SK-N-SH treated with all-trans-retinoic acid at 6 μM for 48 hours (cell line): ENCODE measurements at regions not wholly inside any gene's neighbourhood (a gene's known extent, or its start where the extent isn't known, plus 50 kb on each side); places are given as distances from the start of the nearest gene placed in this dataset.
"Not testable (repeated sequence)": the region's sequence is repeated elsewhere in the genome, so short reads cannot be mapped to it uniquely, and the experiment has no call there.

Experiments
- ATAC-seq: fragments of 200-7000 bp; cut with Tn5 transposase; 3 replicates; pipeline ENCODE4 v1.9.1; 2020; ENCODE audit warnings: mild to moderate bottlenecking, moderate library complexity
- ARNTL ChIP-seq: fragments of 450-650 bp; formaldehyde crosslinking; IDR thresholded peaks from 2 replicates; pipeline ENCODE4 v1.5.0; 2020; ENCODE audit warnings: low read depth, mild to moderate bottlenecking, moderate library complexity, borderline replicate concordance
- BACH2 ChIP-seq: fragments of 250-450 bp; sonication (Bioruptor Pico); IDR thresholded peaks from 2 replicates; pipeline ENCODE4 v1.9.0; 2021; ENCODE audit warnings: mild to moderate bottlenecking, borderline replicate concordance
- CSDC2 ChIP-seq: fragments of 250-450 bp; sonication (Bioruptor Pico); IDR thresholded peaks from 2 replicates; pipeline ENCODE4 v1.5.0; 2020; ENCODE audit warnings: mild to moderate bottlenecking, moderate library complexity
- ESRRG ChIP-seq: fragments of 250-450 bp; sonication (Bioruptor Pico); IDR thresholded peaks from 2 replicates; pipeline ENCODE4 v1.6.1; 2021; ENCODE audit warnings: mild to moderate bottlenecking
- ISL1 ChIP-seq: fragments of 250-450 bp; sonication (Bioruptor Pico); IDR thresholded peaks from 2 replicates; pipeline ENCODE4 v2.1.2; 2022; ENCODE audit warnings: mild to moderate bottlenecking, moderate library complexity
- OSR1 ChIP-seq: fragments of 250-450 bp; sonication (Bioruptor Pico); IDR thresholded peaks from 2 replicates; pipeline ENCODE4 v1.8.0; 2022; ENCODE audit warnings: moderate library complexity, mild to moderate bottlenecking, inconsistent platforms
- PATZ1 ChIP-seq: fragments of 250-450 bp; sonication (Bioruptor Pico); IDR thresholded peaks from 2 replicates; pipeline ENCODE4 v1.8.0; 2020; ENCODE audit warnings: mild to moderate bottlenecking, moderate library complexity, borderline replicate concordance
- PPARA ChIP-seq: fragments of 250-450 bp; sonication (Bioruptor Pico); IDR thresholded peaks from 2 replicates; pipeline ENCODE4 v1.5.0; 2020; ENCODE audit warnings: mild to moderate bottlenecking, borderline replicate concordance
- RARB ChIP-seq: fragments of 250-450 bp; sonication (Bioruptor Pico); IDR thresholded peaks from 2 replicates; pipeline ENCODE4 v1.8.0; 2021; ENCODE audit warnings: mild to moderate bottlenecking, moderate library complexity
- SNAI2 ChIP-seq: fragments of 250-450 bp; sonication (Bioruptor Pico); IDR thresholded peaks from 2 replicates; pipeline ENCODE4 v1.5.0; 2020; ENCODE audit warnings: mild to moderate bottlenecking, moderate library complexity
- TCF4 ChIP-seq: fragments of 250-450 bp; sonication (Bioruptor Pico); IDR thresholded peaks from 2 replicates; pipeline ENCODE4 v1.8.0; 2021; ENCODE audit warnings: mild to moderate bottlenecking, moderate library complexity, borderline replicate concordance
- TOX ChIP-seq: fragments of 250-450 bp; sonication (Bioruptor Pico); IDR thresholded peaks from 2 replicates; pipeline ENCODE4 v1.8.0; 2021; ENCODE audit warnings: mild to moderate bottlenecking, moderate library complexity, borderline replicate concordance
- TSHZ2 ChIP-seq: fragments of 250-450 bp; sonication (Bioruptor Pico); IDR thresholded peaks from 2 replicates; pipeline ENCODE4 v1.5.0; 2020; ENCODE audit warnings: mild to moderate bottlenecking, moderate library complexity
- ZC3H10 ChIP-seq: fragments of 250-450 bp; sonication (Bioruptor Pico); IDR thresholded peaks from 2 replicates; pipeline ENCODE4 v1.5.1; 2021; ENCODE audit warnings: mild to moderate bottlenecking, moderate library complexity
- ZFP3 ChIP-seq: fragments of 250-450 bp; sonication (Bioruptor Pico); IDR thresholded peaks from 2 replicates; pipeline ENCODE4 v1.5.0; 2020; ENCODE audit warnings: mild to moderate bottlenecking, moderate library complexity
- ZFP30 ChIP-seq: fragments of 450-650 bp; formaldehyde crosslinking; IDR thresholded peaks from 2 replicates; pipeline ENCODE4 v1.5.0; 2022; ENCODE audit warnings: mild to moderate bottlenecking, moderate library complexity
- ZNF565 ChIP-seq: fragments of 450-650 bp; formaldehyde crosslinking; conservative IDR thresholded peaks from 2 replicates; pipeline ENCODE4 v1.5.0; 2020; ENCODE audit warnings: low read depth, mild to moderate bottlenecking, moderate library complexity
- ZNF70 ChIP-seq: fragments of 450-650 bp; formaldehyde crosslinking; IDR thresholded peaks from 2 replicates; pipeline ENCODE4 v1.5.0; 2020; ENCODE audit warnings: mild to moderate bottlenecking, moderate library complexity
- ZNF8 ChIP-seq: fragments of 450-650 bp; formaldehyde crosslinking; IDR thresholded peaks from 2 replicates; pipeline ENCODE4 v1.5.0; 2020; ENCODE audit warnings: mild to moderate bottlenecking, moderate library complexity
- TF ChIP-seq, protein P1 (sequence below): fragments of 250-450 bp; sonication (Bioruptor Pico); IDR thresholded peaks from 2 replicates; pipeline ENCODE4 v1.5.1; 2020; ENCODE audit warnings: low read depth, mild to moderate bottlenecking, moderate library complexity
- TF ChIP-seq, protein P2 (sequence below): fragments of 250-450 bp; sonication (Bioruptor Pico); IDR thresholded peaks from 2 replicates; pipeline ENCODE4 v1.8.0; 2021; ENCODE audit warnings: low read depth, mild to moderate bottlenecking, moderate library complexity, borderline replicate concordance

- ATAC-seq, result no peak
Measured at GRCh38 chrX:40230646-40231045, 132.9 kb upstream of the BCOR start.

GRCh38 chrX:40227125-40227524 is 129.4 kb upstream of the BCOR start:
- ATAC-seq, result no peak
- TF ChIP-seq ISL1 (no peak), TOX (CRISPR knock-in tag) (no peak), ARNTL (CRISPR knock-in tag) (no peak), OSR1 (CRISPR knock-in tag) (no peak), BACH2 (CRISPR knock-in tag) (no peak), ZNF8 (CRISPR knock-in tag) (no peak), SNAI2 (no peak), PPARA (CRISPR knock-in tag) (no peak), CSDC2 (CRISPR knock-in tag) (no peak), TCF4 (no peak)

More at GRCh38 chrX:40230646-40231045, 132.9 kb upstream of the BCOR start:
- no peak for TF ChIP-seq ZNF70 (CRISPR knock-in tag)

GRCh38 chrX:40224658-40225057 is 126.9 kb upstream of the BCOR start:
- ATAC-seq, result no peak
- no peak for TF ChIP-seq PATZ1 (CRISPR knock-in tag)
- TF ChIP-seq ZNF8 (CRISPR knock-in tag), result no peak
- TF ChIP-seq ESRRG, result no peak
- TF ChIP-seq, protein P1, sequence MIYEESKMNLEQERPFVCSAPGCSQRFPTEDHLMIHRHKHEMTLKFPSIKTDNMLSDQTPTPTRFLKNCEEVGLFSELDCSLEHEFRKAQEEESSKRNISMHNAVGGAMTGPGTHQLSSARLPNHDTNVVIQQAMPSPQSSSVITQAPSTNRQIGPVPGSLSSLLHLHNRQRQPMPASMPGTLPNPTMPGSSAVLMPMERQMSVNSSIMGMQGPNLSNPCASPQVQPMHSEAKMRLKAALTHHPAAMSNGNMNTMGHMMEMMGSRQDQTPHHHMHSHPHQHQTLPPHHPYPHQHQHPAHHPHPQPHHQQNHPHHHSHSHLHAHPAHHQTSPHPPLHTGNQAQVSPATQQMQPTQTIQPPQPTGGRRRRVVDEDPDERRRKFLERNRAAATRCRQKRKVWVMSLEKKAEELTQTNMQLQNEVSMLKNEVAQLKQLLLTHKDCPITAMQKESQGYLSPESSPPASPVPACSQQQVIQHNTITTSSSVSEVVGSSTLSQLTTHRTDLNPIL (CRISPR knock-in tag), result no peak
- TF ChIP-seq TOX (CRISPR knock-in tag), result no peak
- no peak for TF ChIP-seq ISL1
- TF ChIP-seq ZNF565 (CRISPR knock-in tag), result no peak
- TF ChIP-seq ARNTL (CRISPR knock-in tag), result no peak
- TF ChIP-seq ZFP3 (CRISPR knock-in tag), result no peak
- no peak for TF ChIP-seq OSR1 (CRISPR knock-in tag)
- no peak for TF ChIP-seq SNAI2
- TF ChIP-seq CSDC2 (CRISPR knock-in tag), result no peak

DNA sequence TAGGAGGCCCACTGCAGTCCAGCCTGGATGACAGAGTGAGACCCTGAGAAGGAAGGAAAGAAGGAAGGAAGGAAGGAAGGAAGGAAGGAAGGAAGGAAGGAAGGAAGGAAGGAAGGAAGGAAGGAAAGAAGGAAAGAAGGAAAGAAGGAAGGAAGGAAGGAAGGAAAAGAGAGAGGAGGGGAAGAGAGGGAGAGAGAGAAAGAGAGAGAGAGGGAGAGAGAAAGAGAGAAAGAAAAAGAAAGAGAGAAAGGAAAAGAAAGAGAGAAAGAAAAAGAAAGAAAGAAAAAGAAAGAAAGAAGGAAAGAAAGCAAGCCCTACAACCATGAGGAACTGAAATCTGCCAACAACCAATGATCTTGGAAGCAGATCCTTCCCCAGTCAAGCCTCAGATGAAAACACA is 124.9 kb upstream of the BCOR start:
- not testable (repeated sequence) for ATAC-seq

- TF ChIP-seq ESRRG (no peak), TCF4 (no peak), ZC3H10 (CRISPR knock-in tag) (no peak), TOX (CRISPR knock-in tag) (no peak), OSR1 (CRISPR knock-in tag) (no peak), SNAI2 (no peak), BACH2 (CRISPR knock-in tag) (no peak), PPARA (CRISPR knock-in tag) (no peak), ZFP30 (no peak), ZNF565 (CRISPR knock-in tag) (no peak), RARB (no peak), CSDC2 (CRISPR knock-in tag) (no peak), TSHZ2 (no peak), ZFP3 (CRISPR knock-in tag) (no peak)
- TF ChIP-seq, protein P2, sequence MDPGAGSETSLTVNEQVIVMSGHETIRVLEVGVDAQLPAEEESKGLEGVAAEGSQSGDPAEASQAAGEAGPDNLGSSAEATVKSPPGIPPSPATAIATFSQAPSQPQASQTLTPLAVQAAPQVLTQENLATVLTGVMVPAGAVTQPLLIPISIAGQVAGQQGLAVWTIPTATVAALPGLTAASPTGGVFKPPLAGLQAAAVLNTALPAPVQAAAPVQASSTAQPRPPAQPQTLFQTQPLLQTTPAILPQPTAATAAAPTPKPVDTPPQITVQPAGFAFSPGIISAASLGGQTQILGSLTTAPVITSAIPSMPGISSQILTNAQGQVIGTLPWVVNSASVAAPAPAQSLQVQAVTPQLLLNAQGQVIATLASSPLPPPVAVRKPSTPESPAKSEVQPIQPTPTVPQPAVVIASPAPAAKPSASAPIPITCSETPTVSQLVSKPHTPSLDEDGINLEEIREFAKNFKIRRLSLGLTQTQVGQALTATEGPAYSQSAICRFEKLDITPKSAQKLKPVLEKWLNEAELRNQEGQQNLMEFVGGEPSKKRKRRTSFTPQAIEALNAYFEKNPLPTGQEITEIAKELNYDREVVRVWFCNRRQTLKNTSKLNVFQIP (CRISPR knock-in tag), result no peak
- TF ChIP-seq, all 23 proteins: peak for 0
- no peak for ATAC-seq
Measured at GRCh38 chrX:40213092-40213491, 115.3 kb upstream of the BCOR start.
